NCI-H774 (cell line): ENCODE measurements at regions not wholly inside any gene's neighbourhood (a gene's known extent, or its start where the extent isn't known, plus 50 kb on each side); places are given as distances from the start of the nearest gene placed in this dataset.

ENCODE experiments used
- DNase-seq: peaks from one replicate; lab custom pipeline; 2025; lab: John Stamatoyannopoulos, UW

DNA sequence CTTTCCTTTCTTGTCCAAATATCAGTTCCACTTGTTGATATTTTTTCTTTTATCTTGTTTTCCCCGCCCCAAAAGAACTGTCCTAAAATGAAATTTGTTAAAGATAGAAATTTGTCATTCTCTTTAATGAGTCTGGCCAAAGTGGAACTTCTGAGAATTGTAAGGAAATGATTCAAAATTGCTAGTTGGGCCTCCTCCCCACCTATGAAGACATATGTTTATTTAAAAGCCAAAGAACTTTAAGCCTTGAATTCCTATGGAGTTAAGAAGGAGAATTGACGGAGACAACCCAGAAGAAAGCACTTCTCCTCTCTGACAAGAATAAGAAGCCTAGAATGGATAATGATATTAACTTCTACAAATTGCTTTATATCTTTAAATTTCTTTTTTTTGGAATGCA is 59.1 kb upstream of the ALDH1A1 start:
- DNase-seq = no peak

DNA sequence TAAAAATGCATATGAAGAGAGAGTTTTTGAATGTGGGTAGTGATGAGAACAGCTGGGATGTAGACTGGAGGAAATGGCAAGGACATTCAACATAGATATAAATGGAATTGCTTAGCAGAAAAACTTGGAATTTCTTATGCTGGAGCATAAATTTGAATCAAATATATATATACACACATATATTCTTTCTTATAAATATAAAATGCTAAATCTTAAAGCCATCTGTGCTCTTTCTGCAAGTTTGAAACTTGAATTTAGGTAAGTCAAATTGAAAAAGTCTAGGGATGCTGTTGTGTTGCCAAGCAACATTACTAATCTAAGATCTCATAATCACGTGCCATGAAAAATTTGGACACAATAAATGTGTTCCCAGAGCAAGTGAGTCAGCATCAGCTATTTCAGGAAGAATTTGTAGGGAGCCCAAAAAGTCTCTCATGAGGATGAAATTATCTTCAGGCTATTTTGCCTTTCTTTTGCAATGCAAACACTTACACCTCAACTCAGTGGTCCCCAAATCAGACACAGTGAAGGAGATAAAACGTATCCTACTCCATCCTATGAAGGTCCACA is 58.4 kb upstream of the ALDH1A1 start:
- no peak for DNase-seq

DNA sequence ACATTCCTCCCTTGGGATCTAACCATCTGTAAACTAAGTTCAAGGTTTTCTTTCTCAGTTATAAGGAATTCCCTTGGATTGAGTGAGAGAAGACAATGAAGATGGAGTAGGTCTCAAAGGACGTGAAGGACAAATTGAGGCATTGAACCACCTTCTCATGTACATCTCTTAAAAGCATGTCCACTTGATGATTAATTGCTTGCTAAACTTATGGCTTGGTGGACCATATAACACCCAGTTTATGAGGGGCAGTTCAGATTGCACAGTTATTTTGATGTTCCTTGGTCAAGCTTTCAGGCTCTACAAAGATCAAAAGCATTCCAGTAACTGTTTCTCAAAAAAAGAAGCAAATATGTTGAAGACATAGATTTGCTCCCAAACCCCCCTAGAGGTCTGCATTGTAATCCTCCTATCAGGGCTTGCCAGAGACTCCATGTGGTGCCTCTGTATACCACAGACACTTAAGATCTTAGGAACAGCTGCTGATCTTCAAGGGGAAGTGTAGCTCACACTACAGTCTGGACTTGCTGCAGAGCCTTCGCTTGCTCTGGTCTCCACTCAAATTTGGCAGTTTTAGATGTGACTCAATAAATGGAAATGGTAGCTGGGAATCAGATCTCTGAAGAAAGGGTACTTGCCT is 56.9 kb upstream of the ALDH1A1 start:
- no peak for DNase-seq

DNA sequence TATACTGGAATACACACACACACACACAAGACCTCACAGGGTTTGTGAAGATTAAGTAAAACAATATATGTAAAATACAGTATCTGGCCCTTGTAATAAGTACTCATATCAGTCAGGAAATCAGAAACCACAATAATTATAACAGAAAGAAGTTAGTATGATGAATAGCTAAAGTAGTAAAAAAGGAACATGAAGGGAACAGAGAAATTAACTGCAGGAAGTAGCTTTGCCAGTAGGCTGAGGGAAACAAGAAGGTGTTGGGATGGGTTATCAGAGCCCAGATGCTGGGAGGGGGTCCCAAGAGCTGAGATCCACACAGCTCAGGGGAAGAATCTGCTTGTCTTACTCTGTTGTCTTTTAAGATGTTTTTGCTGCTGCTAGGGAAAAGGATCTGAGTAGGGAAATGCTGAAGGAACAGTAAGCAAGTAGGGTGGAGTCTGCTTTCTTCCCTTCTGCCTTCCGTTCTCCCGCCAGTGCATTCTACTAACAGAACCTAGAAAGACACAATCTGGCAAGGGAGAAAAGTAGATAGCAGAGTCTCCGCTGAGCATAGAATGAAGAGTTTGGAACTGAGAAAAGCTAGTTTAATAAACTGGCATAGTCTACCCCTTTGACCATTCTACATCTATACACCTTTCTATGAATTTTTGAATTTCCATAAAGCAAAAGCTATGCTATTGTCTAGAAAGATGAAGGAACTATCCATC is 55.3 kb upstream of the ALDH1A1 start:
- no peak for DNase-seq

DNA sequence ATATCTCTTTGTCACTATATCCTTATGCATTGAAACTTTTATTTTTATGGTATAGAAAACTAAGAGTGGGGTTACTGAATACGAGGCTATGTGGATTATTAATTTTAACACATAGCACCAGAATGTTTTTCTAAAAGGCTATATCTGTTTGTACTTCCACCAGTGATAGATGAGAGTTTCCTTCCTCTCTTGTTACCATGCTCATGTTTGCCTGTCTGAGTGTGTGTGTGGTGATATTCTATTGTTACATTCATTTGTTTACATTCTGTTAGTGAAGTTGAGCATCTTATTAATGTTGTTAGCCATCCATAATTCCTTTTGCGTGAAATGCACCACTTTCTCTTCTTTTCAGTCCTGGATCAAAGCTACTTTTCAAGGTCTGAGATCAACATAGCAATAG is 54.1 kb upstream of the ALDH1A1 start:
- no peak for DNase-seq
